ENCODE measurements at regions not wholly inside any gene's neighbourhood (a gene's known extent, or its start where the extent isn't known, plus 50 kb on each side); places are given as distances from the start of the nearest gene placed in this dataset.

DNA sequence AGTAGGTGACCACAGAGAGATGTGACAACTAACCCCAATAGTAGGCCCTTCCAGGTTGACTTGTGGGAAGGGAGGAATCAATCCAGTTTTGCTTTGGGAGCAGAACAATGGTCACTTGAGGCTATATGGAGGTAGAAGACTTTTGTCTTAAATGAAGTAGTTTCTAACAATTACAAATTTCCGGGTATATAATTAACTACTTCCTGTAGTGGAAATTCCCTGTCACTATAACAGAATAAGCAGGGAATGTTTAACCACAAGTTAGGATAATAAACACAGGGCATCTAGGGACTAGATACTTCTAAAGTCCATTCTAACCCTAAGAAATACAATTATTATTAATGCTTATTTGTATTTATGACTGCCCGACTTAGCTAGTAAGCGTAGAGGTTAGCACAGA lies 99.0 kb upstream of the TRPC3 start:
- 78 to 85% (median 80%) methylated on average over 3 of the region's 3 CpGs for WGBS, 3 donors
- H3K27me3 ChIP-seq (ENCODE audit: insufficient read depth in 3 of 3, low read length in 2 of 3) = no peaks in the 10 kb centered on the region
- H3K4me1 ChIP-seq = no peaks in the 10 kb centered on the region
- DNase-seq (no peak), ATAC-seq (no peak)
- no peak overlapping the region for H3K4me3 ChIP-seq
- no peaks in the 10 kb centered on the region for H3K9me3 ChIP-seq
- H3K36me3 ChIP-seq (ENCODE audit: insufficient read depth in 1 of 2, low read depth in 1 of 2) = no peaks in the 10 kb centered on the region
- intact Hi-C loops (cut with DNase I) = no loop called here
- TF ChIP-seq, protein P1, sequence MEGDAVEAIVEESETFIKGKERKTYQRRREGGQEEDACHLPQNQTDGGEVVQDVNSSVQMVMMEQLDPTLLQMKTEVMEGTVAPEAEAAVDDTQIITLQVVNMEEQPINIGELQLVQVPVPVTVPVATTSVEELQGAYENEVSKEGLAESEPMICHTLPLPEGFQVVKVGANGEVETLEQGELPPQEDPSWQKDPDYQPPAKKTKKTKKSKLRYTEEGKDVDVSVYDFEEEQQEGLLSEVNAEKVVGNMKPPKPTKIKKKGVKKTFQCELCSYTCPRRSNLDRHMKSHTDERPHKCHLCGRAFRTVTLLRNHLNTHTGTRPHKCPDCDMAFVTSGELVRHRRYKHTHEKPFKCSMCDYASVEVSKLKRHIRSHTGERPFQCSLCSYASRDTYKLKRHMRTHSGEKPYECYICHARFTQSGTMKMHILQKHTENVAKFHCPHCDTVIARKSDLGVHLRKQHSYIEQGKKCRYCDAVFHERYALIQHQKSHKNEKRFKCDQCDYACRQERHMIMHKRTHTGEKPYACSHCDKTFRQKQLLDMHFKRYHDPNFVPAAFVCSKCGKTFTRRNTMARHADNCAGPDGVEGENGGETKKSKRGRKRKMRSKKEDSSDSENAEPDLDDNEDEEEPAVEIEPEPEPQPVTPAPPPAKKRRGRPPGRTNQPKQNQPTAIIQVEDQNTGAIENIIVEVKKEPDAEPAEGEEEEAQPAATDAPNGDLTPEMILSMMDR (IDR thresholded peaks at IDR 0.05) = no peak
- H3K27ac ChIP-seq = no peak overlapping the region

DNA sequence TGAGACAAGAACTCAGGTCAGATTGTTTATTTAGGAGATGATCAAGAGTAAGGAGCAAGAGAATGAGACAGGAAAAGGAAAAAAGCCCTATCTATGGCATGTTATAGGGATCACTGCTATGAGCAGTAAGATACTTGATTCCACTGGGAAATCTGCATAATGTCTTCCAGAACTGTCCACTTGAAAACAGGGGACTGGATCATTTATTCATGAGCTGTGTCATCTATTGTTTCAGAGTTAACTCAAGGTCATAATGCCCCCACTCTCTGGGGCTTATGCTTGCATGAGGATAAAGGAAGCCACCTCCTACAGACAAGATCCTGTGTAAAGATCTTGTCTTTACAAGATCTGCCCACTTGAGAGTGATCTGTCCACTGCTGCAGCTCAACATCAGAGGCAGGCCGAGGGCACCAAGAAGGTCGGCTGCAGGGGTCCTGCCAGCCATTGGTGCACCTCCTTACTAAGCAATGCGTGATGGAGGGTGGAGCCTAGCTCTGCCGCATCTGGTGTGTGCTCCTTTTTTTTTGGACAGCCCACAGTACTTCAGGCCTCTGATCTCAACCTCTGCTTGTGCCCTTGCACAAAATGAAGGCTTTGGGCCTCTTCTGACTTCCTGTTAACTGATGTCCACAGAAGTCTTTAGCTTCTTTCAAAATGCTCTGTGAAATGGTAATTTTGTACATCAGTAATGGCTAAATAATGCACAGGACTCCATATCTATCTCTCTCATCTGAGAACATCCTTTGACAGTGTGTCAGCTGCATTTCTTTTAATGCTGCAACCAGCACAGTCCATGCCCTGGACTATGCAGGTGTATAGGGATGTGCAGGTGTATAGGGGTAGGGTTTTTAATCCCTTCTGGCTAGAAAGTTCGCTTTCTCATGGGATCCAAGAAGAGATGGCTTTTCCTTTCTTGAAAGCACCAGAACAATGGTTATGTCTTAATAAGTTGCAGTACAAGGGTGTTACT lies 95.9 kb upstream of the TRPC3 start:
- no peaks in the 10 kb centered on the region for H3K27me3 ChIP-seq (ENCODE audit: insufficient read depth in 3 of 3, low read length in 2 of 3)
- H3K4me3 ChIP-seq = no peak overlapping the region
- intact Hi-C loops (cut with DNase I) = no loop called here
- H3K9me3 ChIP-seq = no peaks in the 10 kb centered on the region
- 85 to 91% (median 85%) methylated on average over 5 of the region's 5 CpGs for WGBS, 3 donors
- DNase-seq (no peak), ATAC-seq (no peak)
- H3K36me3 ChIP-seq (ENCODE audit: insufficient read depth in 1 of 2, low read depth in 1 of 2) = no peaks in the 10 kb centered on the region
- H3K27ac ChIP-seq = no peak overlapping the region
- H3K4me1 ChIP-seq = no peaks in the 10 kb centered on the region
- TF ChIP-seq, protein P1 (IDR thresholded peaks at IDR 0.05) = no peak

DNA sequence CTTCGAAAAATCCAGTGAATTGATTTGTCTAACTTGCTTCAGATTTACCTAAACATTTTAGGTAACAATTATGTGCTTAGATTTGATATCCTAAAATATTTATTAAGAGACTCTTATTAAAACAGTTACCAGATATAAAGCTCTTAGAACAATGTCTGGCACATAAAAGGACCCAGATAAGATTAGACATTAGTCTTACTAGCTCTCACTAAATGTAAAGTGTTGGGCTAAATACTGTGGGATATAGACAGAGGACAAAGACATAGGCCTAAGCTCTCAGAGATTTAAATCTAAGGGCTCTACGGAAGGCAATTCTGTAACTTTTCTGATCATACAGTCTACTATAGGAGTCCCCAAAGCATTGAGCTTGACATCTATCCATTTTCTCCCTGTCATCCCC lies 94.4 kb upstream of the TRPC3 start:
- no peaks in the 10 kb centered on the region for H3K27me3 ChIP-seq (ENCODE audit: insufficient read depth in 3 of 3, low read length in 2 of 3)
- 91 to 100% (median 94%) methylated on average over 2 of the region's 2 CpGs for WGBS, 3 donors
- ATAC-seq = no peak
- H3K9me3 ChIP-seq = no peaks in the 10 kb centered on the region
- H3K27ac ChIP-seq = no peak overlapping the region
- no peak for DNase-seq
- no peak overlapping the region for H3K4me3 ChIP-seq
- TF ChIP-seq, protein P1 (IDR thresholded peaks at IDR 0.05) = no peak
- no peaks in the 10 kb centered on the region for H3K36me3 ChIP-seq (ENCODE audit: insufficient read depth in 1 of 2, low read depth in 1 of 2)
- no peaks in the 10 kb centered on the region for H3K4me1 ChIP-seq
- intact Hi-C loops (cut with DNase I) = no loop called here

DNA sequence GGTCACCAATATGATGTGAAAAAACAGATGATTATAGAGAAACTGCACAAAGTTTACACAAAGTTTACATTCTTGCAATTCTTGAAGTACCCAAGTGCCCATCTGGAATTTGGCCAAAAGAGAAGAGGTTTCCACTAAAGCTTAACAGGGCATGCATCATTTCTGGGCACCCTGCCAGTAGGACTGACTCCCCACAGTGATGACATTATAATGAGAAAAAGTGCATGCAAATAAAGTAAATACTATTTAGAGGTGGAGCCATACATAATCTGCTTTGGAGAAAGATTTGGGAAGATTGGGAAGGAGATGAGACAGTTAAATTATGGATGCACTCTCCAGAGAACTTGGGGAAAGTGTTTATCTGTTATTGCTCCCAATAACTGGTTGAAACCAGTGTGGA lies 93.7 kb upstream of the TRPC3 start:
- no peaks in the 10 kb centered on the region for H3K36me3 ChIP-seq (ENCODE audit: insufficient read depth in 1 of 2, low read depth in 1 of 2)
- no peaks in the 10 kb centered on the region for H3K9me3 ChIP-seq
- TF ChIP-seq, protein P1 (IDR thresholded peaks at IDR 0.05) = no peak
- H3K4me3 ChIP-seq = no peak overlapping the region
- H3K27me3 ChIP-seq (ENCODE audit: insufficient read depth in 3 of 3, low read length in 2 of 3) = no peaks in the 10 kb centered on the region
- no peak overlapping the region for H3K27ac ChIP-seq
- DNase-seq = no peak
- ATAC-seq = no peak
- intact Hi-C loops (cut with DNase I) = no loop called here
- no peaks in the 10 kb centered on the region for H3K4me1 ChIP-seq
